ENCODE measurements at regions not wholly inside any gene's neighbourhood (a gene's known extent, or its start where the extent isn't known, plus 50 kb on each side); places are given as distances from the start of the nearest gene placed in this dataset.

DNA sequence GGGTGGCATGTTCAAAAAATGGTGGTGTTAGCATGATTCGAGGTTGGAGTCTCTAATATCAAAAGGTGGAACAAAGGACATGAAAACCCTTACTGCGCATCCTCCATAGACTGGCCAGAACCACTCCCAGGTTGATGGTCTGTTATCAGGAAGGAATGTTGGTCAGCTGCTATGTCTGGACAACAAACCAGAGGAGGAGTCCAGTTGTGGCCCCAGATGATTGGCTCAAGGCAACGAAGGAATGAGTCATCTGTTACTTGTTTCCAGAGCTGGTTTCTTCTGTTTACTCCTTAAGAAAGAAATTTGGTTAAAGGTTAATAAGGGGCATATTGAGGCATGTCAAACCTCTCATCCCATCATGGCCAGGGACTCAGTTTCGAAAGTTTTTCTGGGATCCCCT lies 56.8 kb upstream of the GRIA4 start:
- no peak for DNase-seq

- DNase-seq = no peak
Measured at GRCh38 chr11:105548359-105548758, 61.5 kb upstream of the GRIA4 start.

- DNase-seq = no peak
Measured at GRCh38 chr11:105538588-105538987, 71.3 kb upstream of the GRIA4 start.

DNA sequence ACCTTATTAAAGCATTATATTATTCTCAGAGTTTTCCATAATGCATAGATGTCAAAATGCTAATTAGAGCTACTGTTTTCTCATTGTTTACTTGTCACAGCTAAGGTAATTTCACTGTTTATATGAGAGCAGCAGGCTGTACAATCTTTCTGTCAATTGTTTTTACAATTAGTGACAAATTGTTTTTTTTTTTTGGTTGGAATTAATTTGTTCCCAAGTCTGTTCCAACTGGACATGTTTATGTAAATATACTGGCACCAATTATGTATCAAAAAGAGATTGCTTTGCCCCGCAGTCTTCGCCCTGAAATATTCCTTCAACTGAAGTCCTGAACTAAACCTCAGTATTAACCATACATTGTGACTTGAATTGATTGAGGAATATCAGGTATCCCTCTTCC lies 72.3 kb upstream of the GRIA4 start:
- no peak for DNase-seq

DNA sequence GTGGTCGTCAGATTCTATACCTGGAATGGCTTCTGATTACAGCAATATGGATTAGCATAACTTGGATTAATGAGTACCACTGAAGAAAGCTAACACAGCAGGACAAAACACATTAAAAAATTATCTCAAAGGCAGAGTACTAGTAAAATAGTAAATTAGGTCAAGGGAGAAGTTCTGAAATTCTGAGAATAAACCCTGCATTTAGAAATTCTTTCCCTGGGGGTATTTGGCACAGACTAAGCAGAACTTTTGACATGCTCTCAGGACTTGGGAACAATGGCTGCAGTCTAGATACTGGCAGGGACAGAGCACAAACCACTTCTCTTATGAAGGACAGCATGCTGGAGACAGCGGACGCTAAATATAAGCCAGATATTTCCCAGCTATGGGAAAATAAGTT lies 85.6 kb upstream of the GRIA4 start:
- DNase-seq = no peak

GRCh38 chr11:105520706-105521345 lies 89.0 kb upstream of the GRIA4 start:
- DNase-seq = no peak

GRCh38 chr11:105507496-105508254 lies 102.2 kb upstream of the GRIA4 start:
- no peak for DNase-seq

GRCh38 chr11:105492010-105492409 lies 117.9 kb upstream of the GRIA4 start:
- DNase-seq = no peak

- DNase-seq = no peak
Measured at GRCh38 chr11:105491394-105491793, 118.5 kb upstream of the GRIA4 start.

DNA sequence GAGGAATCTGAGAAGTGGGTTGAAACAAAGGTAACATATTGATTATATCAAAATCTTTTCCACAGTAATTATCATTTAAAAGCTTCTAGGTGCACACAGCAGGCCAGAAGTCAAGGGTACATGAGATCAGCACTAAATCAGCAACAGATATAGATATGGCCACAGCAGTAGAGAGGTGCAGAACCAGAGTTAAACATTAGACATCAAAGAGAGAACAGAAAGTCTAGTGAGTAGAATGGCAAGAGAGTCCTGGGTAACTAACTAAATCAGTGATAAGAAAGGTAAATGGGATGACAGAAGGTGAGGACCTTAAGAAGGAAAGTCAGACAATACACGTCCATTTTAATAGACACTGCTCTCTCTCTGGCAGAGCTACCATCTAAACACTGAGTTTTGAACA lies 119.5 kb upstream of the GRIA4 start:
- DNase-seq = no peak

- no peak for DNase-seq
Measured at GRCh38 chr11:105489446-105489845, 120.4 kb upstream of the GRIA4 start.

- no peak for DNase-seq
Measured at GRCh38 chr11:105486929-105487328, 122.9 kb upstream of the GRIA4 start.

DNA sequence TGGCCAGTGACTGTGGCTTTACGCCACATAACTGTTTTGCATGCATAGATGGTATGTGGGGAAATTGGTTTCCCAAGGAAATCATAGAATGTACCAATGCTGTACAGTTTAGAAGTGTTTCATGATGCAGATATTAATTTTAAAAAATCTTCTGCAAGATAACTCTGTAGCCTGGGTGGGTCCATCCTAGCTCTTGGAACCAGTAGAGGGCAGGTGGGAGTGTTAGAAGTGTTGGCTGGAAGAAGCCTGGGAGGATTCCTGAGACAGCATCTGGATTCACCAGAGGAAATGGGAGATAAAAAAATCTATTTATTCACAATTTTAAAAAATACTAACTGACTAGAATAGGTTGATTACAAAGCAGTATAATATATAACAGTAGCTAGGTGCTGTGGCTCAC lies 139.9 kb upstream of the GRIA4 start:
- DNase-seq = no peak

DNA sequence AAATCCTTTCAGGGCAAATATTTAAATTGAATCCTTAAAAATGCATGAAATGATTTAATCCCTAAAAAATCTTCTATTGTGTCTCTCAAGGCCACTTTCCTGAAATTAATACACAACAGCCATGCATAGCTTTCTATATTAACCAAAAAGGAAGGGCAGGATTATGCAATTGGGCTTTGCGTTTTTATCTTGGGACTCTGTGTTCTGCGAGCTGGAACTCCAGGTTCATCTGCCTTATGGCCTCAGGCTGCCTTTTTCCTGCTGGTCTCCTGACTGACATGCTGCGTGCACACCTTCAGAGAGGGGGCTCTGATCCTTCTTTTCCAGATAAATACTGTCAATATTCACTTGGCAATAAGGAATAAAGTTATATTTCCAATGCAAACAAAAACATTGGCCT lies 141.7 kb upstream of the GRIA4 start:
- no peak for DNase-seq

DNA sequence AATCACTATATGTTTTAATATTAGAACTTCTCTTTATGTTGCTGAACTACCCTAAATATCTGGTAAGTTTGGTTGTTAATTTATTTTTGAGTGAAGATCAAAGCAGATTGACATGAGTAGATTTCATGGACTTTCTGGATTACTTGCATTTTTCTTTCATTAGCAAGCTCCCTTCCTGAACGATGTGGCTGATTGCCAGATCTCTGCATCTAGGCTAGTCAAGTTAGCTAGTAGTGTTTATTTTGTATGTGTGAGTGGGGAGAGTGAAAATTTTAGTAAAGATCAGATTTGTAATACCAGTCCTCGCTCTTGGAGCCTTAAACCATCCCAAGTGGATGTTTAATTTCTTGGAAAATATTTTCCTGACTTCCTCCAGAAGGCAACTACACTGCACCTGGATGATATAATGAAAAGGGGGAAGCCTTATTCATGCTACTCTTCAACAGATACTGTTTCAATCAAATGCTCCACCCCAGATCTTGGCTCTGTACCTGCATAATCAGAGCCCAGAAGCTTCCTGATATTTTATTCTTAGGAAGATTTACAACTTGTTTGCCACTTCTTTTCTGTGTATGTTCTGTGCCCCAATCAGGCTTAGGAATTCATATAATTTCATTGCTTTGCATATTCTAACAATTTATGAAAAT lies 143.2 kb upstream of the GRIA4 start:
- DNase-seq = no peak

DNA sequence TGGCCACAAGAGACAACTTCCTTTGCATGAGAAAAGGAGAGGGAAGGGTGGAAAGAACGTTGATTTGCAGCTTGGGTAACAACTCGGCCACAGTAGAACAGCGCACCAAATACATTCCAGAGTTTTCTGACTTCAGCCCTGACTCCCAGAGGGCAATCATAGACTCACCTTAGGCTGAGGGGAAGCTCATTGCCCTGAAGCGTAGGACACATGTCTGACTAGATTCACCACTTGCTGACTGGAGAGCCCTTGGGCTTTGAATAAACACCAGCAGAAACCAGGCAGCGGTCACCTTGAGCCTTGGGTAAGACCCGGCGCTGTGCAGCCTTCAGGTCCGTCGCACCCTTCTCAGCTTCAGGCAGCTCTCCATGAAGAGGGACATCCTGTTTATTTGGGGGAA lies 151.8 kb upstream of the GRIA4 start:
- no peak for DNase-seq

- DNase-seq = no peak
Measured at GRCh38 chr11:105456950-105457349, 152.9 kb upstream of the GRIA4 start.

DNA sequence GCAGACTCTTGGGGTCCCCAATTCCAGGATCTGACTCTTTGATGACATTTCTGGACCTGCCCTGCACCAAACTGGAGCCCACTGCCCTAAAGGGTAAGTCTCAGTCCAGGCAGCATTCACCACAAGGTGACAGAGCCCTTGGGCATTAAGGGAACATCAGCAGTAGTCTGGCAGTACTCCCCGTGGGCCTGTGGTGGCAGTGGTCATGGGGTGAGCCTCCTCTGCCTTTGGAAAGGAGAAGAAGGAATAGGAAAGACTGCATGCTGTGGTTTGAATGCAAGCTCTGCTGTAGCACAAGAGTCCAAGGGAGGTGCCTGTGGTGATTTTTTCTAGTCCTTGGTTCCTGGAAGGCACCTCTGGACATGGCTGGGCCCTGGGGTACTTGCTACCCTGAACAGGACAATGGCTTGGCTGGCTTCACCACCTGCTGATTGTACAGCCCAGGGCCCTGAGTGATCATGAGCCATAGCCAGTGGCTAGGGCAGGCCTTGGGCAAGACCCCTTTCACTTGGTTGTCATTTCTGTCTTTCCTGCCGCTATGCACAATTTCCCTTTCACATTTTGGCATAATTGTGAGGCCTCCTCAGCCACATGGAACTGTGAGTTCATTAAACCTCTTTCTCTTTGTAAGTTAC lies 160.7 kb upstream of the GRIA4 start:
- DNase-seq = no peak

- DNase-seq = no peak
Measured at GRCh38 chr11:105448703-105449079, 161.2 kb upstream of the GRIA4 start.

DNA sequence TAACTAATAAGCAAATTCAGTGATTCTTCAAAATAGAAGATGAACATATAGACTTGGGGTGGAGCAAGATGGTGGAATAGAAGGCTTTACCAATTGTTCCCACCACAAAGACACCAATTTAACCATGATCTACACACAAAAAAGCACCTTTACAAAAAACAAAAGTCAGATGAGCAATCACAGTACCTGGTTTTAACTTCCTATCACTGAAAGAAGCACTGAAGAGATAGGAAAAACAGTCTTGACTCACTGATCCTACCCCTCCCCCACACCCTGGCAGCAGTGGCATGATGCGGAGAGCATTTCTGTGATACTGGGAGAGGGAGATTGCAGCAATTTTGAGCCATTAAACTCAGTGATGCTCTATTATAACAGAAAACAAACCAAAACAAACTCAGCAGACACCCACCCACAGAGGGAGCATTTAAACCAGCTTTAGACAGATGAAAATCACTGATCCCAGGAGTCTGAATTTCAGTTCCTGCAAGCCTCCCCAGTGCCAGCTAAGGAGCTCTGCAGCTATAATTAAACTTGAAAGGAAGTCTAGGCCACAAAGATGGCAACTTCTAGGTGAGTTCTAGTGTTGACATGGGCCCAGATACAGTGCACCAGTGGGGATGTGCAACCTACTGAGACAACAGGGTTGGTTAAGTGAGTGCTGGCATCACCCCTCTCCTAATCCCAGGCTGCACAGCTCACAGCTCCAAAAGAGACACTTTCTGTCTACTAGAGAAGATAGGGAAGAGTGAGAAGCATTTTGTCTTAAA lies 161.8 kb upstream of the GRIA4 start:
- DNase-seq = no peak

GRCh38 chr11:105443623-105444022 lies 166.2 kb upstream of the GRIA4 start:
- no peak for DNase-seq

DNA sequence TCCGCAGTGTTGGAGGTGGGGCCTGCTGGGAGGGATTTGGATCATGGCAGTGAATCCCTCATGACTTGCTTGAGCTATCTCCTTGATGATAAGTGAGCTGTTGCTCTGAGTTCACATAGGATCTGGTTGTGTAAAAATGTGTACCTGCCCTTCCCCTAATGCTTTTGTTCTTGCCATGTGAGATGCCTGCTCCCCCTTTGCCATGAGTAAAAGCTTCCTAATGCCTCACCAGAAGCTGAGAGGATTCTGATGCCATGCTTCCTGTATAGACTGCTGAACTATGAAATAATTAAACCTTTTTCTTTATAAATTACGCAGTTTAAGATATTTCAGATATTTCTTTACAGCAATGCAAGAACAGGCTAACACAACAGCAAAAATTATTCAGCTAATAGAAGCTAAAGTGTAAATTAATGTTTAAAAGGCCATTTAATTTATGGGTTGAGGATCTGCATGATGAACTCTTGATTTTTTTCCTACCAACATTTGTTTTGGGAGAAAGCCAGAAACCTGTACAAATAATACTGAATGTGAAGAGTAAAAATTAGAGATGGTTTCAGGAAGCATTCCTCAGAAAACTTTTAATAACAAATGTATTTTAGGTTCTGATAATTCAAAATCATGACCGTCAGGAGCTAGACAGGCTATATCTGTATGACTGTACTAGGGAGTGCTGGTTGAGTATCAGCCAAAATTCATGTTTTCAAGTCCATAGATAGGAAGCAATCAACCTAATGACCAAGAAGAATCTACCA lies 177.5 kb upstream of the GRIA4 start:
- DNase-seq = no peak
